NCI-H1417 (cell line): ENCODE measurements at regions not wholly inside any gene's neighbourhood (a gene's known extent, or its start where the extent isn't known, plus 50 kb on each side); places are given as distances from the start of the nearest gene placed in this dataset.
"Not testable (repeated sequence)": the region's sequence is repeated elsewhere in the genome, so short reads cannot be mapped to it uniquely, and the experiment has no call there.

Experiments used
- DNase-seq, 3 experiments: peaks; one replicate each; lab custom pipeline; 2025; lab: John Stamatoyannopoulos, UW

- no peak for DNase-seq
These were observed 71.3 kb upstream of the HES1 start for GRCh38 chr3:194064380-194065332.

DNA sequence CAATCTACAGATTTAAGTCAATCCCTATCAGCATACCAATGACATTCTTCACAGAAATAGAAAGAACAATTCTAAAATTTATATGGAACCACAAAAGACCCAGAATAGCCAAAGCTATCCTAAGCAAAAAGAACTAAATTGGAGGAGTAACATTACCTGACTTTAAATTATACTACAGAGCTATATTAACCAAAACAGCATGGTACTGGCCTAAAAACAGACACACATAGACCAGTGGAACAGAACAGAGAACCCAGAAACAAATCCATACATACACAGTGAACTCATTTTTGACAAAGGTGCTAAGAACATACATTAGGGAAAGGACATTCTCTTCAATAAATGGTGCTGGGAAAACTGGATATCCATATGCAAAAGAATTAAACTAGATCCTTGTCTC is 68.6 kb upstream of the HES1 start:
- DNase-seq: not testable (repeated sequence)

GRCh38 chr3:194067949-194068362 is 68.0 kb upstream of the HES1 start:
- DNase-seq: no peak

DNA sequence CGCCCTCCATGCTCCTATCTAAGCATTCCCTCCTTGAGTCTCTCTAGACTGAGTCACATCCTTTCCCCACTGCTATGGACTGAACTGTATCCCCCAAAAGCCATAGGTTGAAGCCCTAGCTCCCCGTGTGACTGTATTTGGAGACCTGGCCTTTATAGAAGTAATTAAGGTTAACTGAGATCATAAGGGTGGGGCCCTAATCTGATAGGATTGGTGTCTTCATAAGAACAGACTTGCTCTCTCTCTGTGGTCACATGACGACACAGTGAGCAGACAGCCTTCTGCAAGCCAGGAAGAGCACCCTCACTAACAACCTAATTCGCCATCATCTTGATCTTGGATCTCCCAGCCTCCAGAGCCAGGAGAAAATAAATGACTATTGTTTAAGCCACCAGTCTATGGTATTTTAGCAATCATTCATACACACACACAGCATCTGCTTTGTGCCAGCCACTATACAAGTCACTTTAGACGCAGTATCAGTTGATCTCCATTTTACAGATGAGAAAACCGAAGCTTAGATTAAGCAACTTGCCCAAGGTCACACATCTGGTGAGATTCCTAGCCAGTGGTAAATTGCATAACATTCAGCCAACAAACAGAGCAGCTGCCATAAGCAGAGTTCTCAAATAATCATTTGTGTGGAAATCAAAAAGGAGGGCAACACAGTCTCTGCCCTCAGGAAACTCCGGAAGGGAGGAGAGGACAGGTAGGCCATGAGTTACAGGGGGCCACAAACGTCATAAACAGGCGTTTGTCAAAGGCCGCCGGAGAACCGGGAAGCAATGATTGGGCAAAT is 66.3 kb upstream of the HES1 start:
- no peak for DNase-seq

DNA sequence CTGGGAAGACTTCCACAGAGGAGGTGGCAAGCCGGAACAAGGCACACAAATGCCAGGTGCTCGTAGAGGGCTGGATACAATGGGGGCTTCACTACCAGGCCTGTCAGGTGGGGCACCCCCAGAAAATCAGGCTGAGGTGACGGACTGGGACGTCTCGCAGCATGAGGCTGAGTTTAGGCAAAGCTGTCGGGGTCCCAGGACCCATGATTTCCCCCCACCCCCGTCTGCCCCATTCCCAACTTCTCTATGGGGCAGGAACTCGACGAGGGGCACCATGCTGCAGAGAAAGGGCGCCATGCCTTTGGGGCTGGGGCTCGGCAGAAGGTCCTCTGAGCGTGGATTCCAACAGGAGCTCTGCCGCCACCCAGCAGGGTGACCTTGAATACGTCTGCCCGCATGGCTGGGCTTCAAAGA is 65.7 kb upstream of the HES1 start:
- DNase-seq: no peak

DNA sequence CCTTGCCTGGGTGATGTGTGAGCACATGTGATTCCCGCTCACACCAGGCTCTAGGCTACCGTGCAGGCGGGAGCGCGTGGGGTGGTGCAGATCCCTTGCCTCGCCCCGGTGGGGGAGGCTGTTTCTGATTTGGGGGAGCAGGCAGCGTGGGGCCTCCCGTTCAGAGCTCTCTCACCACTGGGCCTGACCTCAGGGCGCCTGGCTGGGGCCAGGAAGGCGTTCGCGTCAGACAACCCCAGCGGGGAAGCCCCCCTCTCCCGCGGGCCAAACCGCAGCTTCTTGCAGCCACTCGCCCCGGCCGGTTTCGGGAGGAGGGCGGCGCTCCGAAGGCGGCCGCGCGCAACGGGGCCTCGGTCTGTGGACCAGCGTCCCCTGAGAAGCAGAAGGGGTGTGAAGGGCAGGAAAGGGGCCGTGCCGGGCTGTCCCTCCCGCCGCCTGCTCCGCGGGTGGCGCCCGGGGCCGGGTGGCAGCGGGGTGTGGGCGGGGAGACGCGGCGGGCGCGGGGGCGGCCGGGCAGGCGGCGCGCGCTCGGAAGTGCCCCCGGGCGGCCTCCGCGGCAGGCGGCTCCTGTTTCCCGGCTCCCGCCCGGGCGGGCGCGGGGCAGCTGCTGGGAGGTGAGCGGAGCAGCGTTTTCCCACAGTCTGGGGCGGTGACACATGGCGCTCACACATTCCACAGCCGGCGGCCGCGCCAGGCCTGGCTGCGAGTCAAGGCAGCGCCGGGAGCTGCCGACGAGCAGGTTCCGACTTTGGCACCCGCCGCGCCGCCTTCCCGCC is 65.1 kb upstream of the HES1 start:
- DNase-seq: peak; percentile 37 to 92 (median 90)

- no peak for DNase-seq
These were observed 63.9 kb upstream of the HES1 start for GRCh38 chr3:194072097-194072428.

DNA sequence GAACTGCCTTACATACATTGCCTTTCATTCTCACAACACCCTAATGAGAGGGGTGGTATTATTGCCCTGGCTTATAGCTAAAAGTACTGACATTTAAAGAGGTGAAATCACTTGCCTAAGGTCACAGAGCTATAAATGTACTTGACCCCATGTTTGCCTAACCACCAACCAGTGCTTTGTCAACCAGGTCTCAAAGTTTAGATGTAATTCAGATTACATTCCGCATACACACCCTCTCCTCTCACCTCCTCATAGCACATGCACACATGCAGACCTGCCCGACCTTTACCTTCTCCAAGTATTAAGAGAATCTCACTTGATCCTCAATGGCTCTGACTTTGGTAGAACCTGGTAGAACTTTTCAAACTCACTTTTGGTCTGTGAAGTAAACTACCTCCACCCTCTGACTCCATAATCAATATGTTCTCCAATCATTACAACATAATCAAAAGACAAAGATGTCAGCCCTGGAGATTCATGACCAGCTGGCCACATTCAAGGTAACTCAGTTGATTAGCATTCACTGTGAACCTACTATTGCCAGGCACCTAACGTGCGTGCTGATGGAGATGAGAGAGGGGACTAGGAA is 63.2 kb upstream of the HES1 start:
- no peak for DNase-seq

DNA sequence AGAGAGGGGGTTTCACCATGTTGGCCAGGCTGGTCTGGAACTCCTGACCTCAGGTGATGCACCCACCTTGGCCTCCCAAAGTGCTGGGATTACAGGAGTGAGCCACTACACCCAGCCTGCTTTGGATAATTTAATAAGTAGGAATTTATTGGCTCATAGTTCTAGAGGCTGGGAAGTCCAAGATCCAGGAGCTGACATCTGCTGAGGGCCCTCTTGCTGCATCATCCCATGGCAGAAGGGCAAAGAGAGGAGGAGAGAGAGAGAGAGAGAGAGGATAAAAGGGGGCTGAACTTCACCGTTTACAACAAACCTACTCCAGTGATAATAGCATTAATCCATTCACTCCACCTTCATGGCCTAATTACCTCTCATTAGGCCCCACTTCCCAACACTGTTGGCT is 62.0 kb upstream of the HES1 start:
- DNase-seq: no peak

- DNase-seq: no peak
These were observed 60.8 kb upstream of the HES1 start for GRCh38 chr3:194075088-194075615.

DNA sequence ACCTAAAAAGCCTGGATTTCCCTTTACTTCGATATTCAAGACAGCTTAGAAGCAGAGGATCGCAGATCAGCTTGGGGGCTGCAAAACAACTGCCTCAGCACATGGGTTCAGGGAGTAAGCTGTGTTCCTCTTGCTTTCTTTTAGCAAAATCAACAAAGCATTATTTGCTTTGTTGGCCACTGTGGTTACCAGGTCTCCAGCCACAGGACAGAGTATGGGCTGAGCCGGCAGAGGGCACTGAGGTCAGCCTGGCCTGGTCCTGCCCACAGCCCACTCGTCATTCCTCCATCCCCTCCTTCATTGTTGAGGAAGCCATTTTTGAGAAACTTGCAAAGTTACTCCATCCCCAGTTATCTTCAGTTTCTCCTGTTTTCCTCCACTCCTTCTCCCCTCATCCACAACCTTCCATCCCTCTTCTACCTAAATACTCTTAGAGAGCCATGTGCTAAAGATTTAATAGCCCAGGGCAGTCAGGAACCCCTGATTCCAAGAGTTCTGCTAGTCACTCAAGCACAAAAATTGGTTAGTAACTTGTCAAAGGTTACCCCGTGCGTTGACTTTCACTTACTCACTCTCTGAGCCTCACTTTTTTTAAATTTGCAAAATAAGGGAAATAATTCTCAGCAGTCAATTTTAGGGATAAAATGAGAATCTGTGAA is 60.0 kb upstream of the HES1 start:
- DNase-seq: no peak

DNA sequence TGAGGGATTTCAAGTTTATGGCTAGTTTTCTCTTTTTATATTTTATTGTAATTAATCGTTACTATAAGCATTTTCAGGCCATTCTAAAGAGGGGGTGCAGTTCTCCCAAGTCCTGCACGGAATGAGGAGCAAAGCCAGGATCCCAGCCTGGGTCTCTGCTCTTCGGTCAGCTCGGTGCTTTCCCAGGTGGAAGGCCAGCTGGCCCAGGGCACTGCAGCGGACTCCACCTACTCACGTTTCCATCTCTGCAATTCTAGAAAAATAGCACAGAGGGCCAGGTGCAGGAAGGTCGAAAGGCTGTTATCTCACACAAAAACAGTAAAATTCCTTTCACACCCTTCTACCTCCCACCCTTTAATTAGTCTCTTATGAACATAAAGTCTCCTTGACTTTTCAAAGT is 59.5 kb upstream of the HES1 start:
- no peak for DNase-seq

DNA sequence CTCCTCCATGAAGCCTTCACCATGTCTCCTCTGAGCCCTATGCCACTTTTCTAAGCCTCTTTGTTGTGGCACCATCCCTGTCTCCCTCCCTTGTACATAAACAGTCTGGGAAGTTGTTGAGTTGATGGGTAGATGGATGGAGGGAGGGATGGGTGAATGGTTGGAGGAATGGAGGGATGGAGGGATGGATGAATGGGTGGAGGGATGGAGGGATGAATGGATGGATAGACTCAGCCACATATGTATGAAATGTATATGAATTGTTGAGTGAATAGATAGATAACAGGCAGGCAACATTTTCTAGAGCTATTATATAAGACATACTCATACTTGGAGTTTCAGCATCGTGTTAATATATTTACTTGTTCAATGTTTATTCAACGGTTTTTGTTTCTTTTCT is 58.3 kb upstream of the HES1 start:
- DNase-seq: no peak

DNA sequence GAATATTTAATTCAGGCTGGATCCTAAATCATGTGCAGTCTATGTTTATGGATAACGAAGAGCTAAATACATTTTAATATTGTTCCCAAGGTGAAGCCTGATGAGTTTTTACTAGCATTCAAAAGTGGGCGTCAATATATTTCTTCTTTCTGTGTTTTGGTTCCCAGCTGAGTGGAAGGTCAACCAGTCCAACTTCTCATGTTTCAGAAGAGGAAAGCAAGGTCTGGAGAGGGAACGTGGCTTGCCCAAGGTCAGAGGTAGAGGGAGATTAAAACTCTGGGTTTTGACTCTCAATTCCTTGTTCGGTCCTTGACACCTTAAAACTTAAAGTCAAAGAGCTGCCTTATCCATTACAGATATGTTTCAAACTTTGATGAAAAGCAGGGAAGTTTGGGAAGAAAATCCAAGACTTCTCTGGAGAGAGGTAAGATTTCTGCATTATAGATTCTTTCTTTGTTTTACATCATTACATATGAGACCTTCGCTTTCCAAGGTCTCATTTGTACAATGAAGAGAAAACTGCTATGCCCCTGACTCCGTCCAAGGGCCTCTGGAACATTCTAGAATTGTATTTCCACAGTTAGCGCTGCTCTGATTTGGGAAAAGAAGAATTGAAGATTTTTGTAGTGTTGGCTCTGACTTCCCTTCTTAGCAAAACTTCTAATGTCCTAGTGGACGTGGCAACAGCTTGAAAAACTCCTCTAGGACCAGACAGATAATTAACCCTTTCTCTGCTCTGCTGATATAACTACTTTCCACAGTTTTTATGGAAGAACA is 57.7 kb upstream of the HES1 start:
- no peak for DNase-seq

DNA sequence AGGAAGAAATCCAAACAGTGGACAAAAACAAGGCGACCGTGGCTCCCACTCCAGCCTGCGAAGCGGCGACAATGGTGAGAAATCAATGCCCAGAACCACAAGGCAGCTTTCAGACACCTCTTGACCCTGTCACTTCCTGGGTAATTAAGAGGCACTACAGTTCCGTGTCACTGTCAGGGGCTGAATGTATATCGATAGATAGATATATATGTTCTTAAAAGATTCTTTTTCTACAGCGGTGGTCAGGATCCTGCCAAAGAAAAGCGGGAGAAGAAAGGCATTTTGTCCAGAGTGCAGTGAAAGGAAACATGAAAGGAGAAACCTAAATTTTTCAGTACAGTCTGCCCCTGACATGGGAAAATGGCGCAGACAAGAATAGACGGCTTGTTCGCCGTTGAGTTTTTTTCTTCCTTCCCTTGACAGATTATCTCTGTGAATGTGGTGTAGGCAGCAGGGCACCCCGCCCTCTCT is 56.2 kb upstream of the HES1 start:
- peak in 1 of 3 experiments; percentile 59 for DNase-seq

GRCh38 chr3:194080436-194080835 is 55.5 kb upstream of the HES1 start:
- DNase-seq: no peak

- DNase-seq: peak in 2 of 3 experiments; percentile 25 to 39
These were observed 54.8 kb upstream of the HES1 start for GRCh38 chr3:194080913-194081800.

- DNase-seq: no peak
These were observed 54.1 kb upstream of the HES1 start for GRCh38 chr3:194081826-194082225.
